Stimulated activated CD4-positive, alpha-beta T cell treated with anti-CD3 and anti-CD28 coated beads, TNF-alpha, amount 100 ng/mL, for 1 hour (primary cell): ENCODE measurements at regions not wholly inside any gene's neighbourhood (a gene's known extent, or its start where the extent isn't known, plus 50 kb on each side); places are given as distances from the start of the nearest gene placed in this dataset.
A peak's percentile ranks its signal among the peaks of the same experiment; 100 is the strongest.
"Not testable (repeated sequence)": the region's sequence is repeated elsewhere in the genome, so short reads cannot be mapped to it uniquely, and the experiment has no call there.

ENCODE experiments used
- DNase-seq, 3 donors: peaks; one replicate each; pipeline ENCODE4 v3.0.0-alpha.2; 2020; ENCODE audit warnings: low read depth in 3 of 3, low spot score in 1 of 3

- peak; percentile 47 to 82 (median 49) for DNase-seq
These were observed 132.3 kb upstream of the C11orf58 start for GRCh38 chr11:16605894-16606783.

GRCh38 chr11:16605389-16605893, 133.0 kb upstream of the C11orf58 start:
- DNase-seq = no peak

GRCh38 chr11:16604794-16605388, 133.6 kb upstream of the C11orf58 start:
- DNase-seq = no peak

- DNase-seq = no peak
These were observed 134.3 kb upstream of the C11orf58 start for GRCh38 chr11:16603890-16604793.

- no peak for DNase-seq
These were observed 135.2 kb upstream of the C11orf58 start for GRCh38 chr11:16603245-16603644.

- no peak for DNase-seq
These were observed 139.5 kb upstream of the C11orf58 start for GRCh38 chr11:16598906-16599305.

GRCh38 chr11:16598032-16598431, 140.4 kb upstream of the C11orf58 start:
- DNase-seq = no peak

- no peak for DNase-seq
These were observed 142.2 kb upstream of the C11orf58 start for GRCh38 chr11:16596231-16596630.

GRCh38 chr11:16591157-16591556, 147.3 kb upstream of the C11orf58 start:
- no peak for DNase-seq

- no peak for DNase-seq
These were observed 150.8 kb upstream of the C11orf58 start for GRCh38 chr11:16587670-16588069.

- DNase-seq = no peak
These were observed 153.9 kb upstream of the C11orf58 start for GRCh38 chr11:16584569-16584968.

- not testable (repeated sequence) for DNase-seq
These were observed 157.4 kb upstream of the C11orf58 start for GRCh38 chr11:16581078-16581477.

GRCh38 chr11:16577490-16577889, 161.0 kb upstream of the C11orf58 start:
- DNase-seq = no peak

GRCh38 chr11:16574889-16575288, 163.6 kb upstream of the C11orf58 start:
- DNase-seq = not testable (repeated sequence)

- DNase-seq = no peak
These were observed 165.5 kb upstream of the C11orf58 start for GRCh38 chr11:16572945-16573344.

GRCh38 chr11:16561150-16561549, 177.3 kb upstream of the C11orf58 start:
- DNase-seq = no peak

GRCh38 chr11:16558494-16558893, 180.0 kb upstream of the C11orf58 start:
- DNase-seq = no peak

- no peak for DNase-seq
These were observed 182.5 kb upstream of the C11orf58 start for GRCh38 chr11:16555956-16556355.

- DNase-seq = no peak
These were observed 184.1 kb upstream of the C11orf58 start for GRCh38 chr11:16554361-16554760.

- no peak for DNase-seq
These were observed 190.6 kb upstream of the C11orf58 start for GRCh38 chr11:16547879-16548278.

- no peak for DNase-seq
These were observed 187.3 kb upstream of the SOX6 start for GRCh38 chr11:16543642-16544041.
